ENCODE measurements at regions not wholly inside any gene's neighbourhood (a gene's known extent, or its start where the extent isn't known, plus 50 kb on each side); places are given as distances from the start of the nearest gene placed in this dataset.
"Not testable (repeated sequence)": the region's sequence is repeated elsewhere in the genome, so short reads cannot be mapped to it uniquely, and the experiment has no call there.

DNA sequence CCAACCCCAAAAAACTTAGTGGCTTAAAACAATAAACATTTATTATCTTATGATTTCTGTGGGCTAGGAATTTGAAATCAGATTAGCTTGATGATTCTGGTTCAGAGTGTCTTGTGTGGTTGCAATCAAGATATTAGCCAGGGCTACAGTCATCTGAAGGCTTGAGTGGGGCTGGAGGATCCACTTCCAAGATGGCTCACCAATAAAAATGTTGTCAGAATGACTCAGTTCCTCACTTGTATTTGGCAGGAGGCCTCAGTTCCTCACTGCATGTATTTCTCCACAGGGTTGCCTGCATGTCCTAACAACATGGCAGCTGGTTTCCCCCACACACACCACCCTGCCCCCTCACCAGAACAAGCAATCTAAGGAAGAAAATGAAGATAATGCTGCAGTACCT is 98.2 kb upstream of the NIPBL start:
- DNase-seq (ENCODE audit: low read depth, low spot score) = no peak
- H3K4me3 ChIP-seq (ENCODE audit: low read length) = no peak overlapping the region
- H3K9me3 ChIP-seq (ENCODE audit: control insufficient read depth, insufficient read depth, low read length) = no peaks in the 10 kb centered on the region
- no peaks in the 10 kb centered on the region for H3K4me1 ChIP-seq (ENCODE audit: control insufficient read depth, insufficient read depth, low read length)
- no peaks in the 10 kb centered on the region for H3K27me3 ChIP-seq (ENCODE audit: control insufficient read depth, insufficient read depth, low read length)
- H3K36me3 ChIP-seq (ENCODE audit: control insufficient read depth, insufficient read depth, low read length) = no peaks in the 10 kb centered on the region
- no peak overlapping the region for H3K27ac ChIP-seq (ENCODE audit: low read length)

DNA sequence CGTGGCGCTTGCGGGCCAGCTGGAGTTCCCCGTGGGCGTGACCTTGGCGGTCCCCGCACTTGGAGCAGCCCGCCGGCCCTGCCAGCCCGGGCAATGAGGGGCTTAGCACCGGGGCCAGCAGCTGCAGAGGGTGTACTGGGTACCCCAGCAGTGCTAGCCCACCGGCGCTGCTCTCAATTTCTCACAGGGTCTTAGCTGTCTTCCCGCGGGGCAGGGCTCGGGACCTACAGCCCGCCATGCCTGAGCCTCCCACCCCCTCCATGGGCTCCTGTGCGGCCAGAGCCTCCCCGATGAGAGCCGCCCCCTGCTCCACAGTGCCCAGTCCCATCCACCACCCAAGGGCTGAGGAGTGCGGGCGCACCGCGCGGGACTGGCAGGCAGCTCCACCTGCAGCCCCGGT is 94.0 kb upstream of the NIPBL start:
- WGBS (ENCODE audit: insufficient coverage, insufficient read length) = no CpG with 5 or more reads among the region's 26 CpGs

DNA sequence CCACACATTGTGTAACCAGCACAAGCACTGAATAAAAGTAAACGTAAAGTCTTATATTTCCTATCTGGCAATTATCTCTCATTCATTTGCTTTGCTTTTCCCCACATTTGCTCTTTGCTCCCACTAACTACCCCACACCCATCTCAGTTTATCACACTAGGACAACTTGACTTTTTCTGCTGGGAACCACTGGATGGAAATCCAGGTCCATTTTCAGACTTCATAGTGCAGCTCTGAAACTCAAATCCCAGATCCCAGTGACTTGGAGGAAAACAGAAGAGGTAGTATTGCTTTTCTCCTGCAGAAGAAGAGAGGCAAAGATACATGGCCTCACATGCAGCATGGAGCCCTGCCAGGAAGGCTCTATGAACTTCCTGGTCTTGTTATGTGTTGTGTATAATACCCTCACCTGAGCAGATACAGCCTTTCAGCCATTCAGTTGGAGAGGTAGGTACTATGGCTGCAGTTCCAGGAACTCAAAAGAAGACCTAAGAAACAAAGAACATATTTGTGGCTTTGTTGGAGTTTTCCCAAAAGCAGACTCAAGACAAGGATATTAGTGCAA is 90.0 kb upstream of the NIPBL start:
- no CpG with 5 or more reads among the region's 1 CpG for WGBS (ENCODE audit: insufficient coverage, insufficient read length)
- no peak for DNase-seq (ENCODE audit: low read depth, low spot score)
- H3K27me3 ChIP-seq (ENCODE audit: control insufficient read depth, insufficient read depth, low read length) = no peaks in the 10 kb centered on the region
- no peak overlapping the region for H3K27ac ChIP-seq (ENCODE audit: low read length)
- no peaks in the 10 kb centered on the region for H3K36me3 ChIP-seq (ENCODE audit: control insufficient read depth, insufficient read depth, low read length)
- no peaks in the 10 kb centered on the region for H3K4me1 ChIP-seq (ENCODE audit: control insufficient read depth, insufficient read depth, low read length)
- H3K9me3 ChIP-seq (ENCODE audit: control insufficient read depth, insufficient read depth, low read length) = no peaks in the 10 kb centered on the region
- no peak overlapping the region for H3K4me3 ChIP-seq (ENCODE audit: low read length)

More for the DNA sequence above, 94.0 kb upstream of the NIPBL start:
- H3K27me3 ChIP-seq (ENCODE audit: control insufficient read depth, insufficient read depth, low read length); H3K9me3 ChIP-seq (ENCODE audit: control insufficient read depth, insufficient read depth, low read length); H3K36me3 ChIP-seq (ENCODE audit: control insufficient read depth, insufficient read depth, low read length); H3K4me1 ChIP-seq (ENCODE audit: control insufficient read depth, insufficient read depth, low read length); DNase-seq (ENCODE audit: low read depth, low spot score); H3K4me3 ChIP-seq (ENCODE audit: low read length); H3K27ac ChIP-seq (ENCODE audit: low read length): not testable (repeated sequence)

DNA sequence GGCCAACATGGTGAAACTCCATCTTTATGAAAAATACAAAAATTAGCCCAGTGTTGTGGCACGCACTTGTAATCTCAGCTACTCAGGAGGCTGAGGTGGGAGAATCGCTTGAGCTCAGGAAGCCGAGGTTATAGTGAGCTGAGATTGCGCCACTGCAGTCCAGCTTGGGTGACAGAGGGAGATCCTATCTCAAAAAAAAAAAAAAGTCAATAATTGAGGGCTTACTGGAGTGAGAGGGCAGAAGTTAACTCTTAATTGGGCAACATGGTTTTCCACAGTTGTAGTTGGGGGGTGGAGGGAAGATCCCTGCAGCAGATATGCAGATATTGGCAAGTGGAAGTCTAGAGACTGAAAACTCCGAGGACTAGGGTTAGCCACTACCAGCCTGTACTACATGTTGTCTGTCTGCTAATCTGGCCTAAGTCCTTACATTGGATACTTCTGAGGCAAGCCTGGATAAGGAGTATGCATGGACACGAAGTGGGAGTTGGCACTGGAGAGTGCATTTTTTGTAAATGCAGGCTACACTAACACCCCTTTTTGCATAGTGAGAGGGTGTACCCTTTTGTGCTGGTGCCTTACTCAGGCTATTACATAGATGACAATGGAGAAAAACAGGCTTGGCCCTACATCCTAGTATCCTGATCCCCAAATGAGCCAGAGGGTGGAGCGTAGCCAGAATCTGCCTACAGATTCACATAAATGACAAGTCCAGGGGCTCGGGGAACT is 89.0 kb upstream of the NIPBL start:
- no peak for DNase-seq (ENCODE audit: low read depth, low spot score)
- Histone ChIP-seq H3K27me3 (ENCODE audit: control insufficient read depth, insufficient read depth, low read length) (no peaks in the 10 kb centered on the region), H3K9me3 (ENCODE audit: control insufficient read depth, insufficient read depth, low read length) (no peaks in the 10 kb centered on the region), H3K4me3 (ENCODE audit: low read length) (no peak overlapping the region), H3K36me3 (ENCODE audit: control insufficient read depth, insufficient read depth, low read length) (no peaks in the 10 kb centered on the region), H3K4me1 (ENCODE audit: control insufficient read depth, insufficient read depth, low read length) (no peaks in the 10 kb centered on the region), H3K27ac (ENCODE audit: low read length) (no peak overlapping the region)
- WGBS (ENCODE audit: insufficient coverage, insufficient read length) = no CpG with 5 or more reads among the region's 8 CpGs

DNA sequence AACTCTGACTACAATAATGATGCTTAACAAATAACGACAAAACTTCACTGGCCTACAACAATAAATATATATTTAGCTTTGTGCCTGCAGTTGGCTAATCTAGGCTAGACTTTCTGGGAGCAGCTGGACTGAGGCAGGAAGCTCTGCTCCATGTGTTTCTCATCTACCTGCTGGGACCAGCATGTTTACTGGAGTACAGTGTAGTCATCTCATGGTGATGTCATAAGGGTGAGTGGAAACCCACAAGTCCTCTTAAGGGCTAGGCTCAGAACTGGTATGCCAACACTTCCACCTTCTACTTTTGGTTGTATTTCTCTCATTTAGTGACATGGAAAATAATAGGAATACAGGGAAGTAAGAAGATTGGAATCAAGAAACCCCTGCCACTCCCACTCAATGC is 85.7 kb upstream of the NIPBL start:
- no peak for DNase-seq (ENCODE audit: low read depth, low spot score)
- no CpG with 5 or more reads among the region's 1 CpG for WGBS (ENCODE audit: insufficient coverage, insufficient read length)

DNA sequence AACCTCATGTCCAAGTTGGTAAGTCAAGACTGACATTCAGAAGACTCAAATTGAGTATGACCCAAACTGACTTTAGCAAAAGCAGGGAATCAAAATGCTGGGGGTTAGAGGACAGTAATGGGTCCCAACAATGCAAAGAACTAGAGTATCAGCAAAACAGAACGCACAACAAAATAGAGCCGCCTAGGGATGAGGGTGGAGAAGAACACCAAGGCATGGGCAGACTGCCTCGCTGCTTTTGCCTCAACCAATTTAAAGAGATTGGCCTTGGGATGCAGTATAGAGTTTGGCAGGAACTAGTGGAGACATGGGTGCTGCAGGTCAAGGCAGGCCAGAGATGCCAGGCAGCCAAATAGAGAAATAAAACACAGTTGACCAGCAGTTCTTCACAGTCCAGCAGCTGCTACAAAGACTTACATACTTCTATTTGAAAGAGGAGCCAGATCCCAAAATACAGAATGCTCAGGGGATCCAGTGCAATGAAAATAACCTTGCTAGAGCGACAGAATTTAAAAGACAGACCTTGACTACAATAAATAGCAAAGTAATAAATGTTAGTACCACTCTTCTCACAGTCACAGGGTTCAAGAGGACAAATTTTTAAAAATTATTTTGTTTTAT is 83.9 kb upstream of the NIPBL start:
- no peak overlapping the region for H3K27ac ChIP-seq (ENCODE audit: low read length)
- H3K27me3 ChIP-seq (ENCODE audit: control insufficient read depth, insufficient read depth, low read length) = no peaks in the 10 kb centered on the region
- no peaks in the 10 kb centered on the region for H3K9me3 ChIP-seq (ENCODE audit: control insufficient read depth, insufficient read depth, low read length)
- H3K36me3 ChIP-seq (ENCODE audit: control insufficient read depth, insufficient read depth, low read length) = no peaks in the 10 kb centered on the region
- DNase-seq (ENCODE audit: low read depth, low spot score) = no peak
- no peaks in the 10 kb centered on the region for H3K4me1 ChIP-seq (ENCODE audit: control insufficient read depth, insufficient read depth, low read length)
- no CpG with 5 or more reads among the region's 4 CpGs for WGBS (ENCODE audit: insufficient coverage, insufficient read length)
- no peak overlapping the region for H3K4me3 ChIP-seq (ENCODE audit: low read length)

More for the DNA sequence above, 85.7 kb upstream of the NIPBL start:
- Histone ChIP-seq H3K4me1 (ENCODE audit: control insufficient read depth, insufficient read depth, low read length) (no peaks in the 10 kb centered on the region), H3K36me3 (ENCODE audit: control insufficient read depth, insufficient read depth, low read length) (no peaks in the 10 kb centered on the region), H3K9me3 (ENCODE audit: control insufficient read depth, insufficient read depth, low read length) (no peaks in the 10 kb centered on the region), H3K27me3 (ENCODE audit: control insufficient read depth, insufficient read depth, low read length) (no peaks in the 10 kb centered on the region), H3K27ac (ENCODE audit: low read length) (no peak overlapping the region), H3K4me3 (ENCODE audit: low read length) (no peak overlapping the region)

DNA sequence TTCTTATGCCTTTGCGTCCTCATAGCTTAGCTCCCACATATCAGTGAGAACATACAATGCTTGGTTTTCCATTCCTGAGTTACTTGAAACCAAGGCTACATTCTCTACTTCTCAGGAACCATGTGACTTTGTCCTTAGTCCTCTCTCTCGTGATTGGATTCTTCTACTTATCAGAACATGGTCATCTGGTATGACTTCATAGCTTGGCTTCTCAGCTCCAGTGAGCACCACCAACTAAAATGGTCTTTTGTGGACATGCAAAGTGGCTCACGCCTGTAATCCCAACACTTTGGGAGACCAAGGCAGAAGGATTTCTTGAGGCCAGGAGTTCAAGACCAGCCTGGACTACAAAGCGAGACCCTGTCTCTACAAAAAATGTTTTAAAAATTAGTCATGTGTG is 81.2 kb upstream of the NIPBL start:
- no peak for DNase-seq (ENCODE audit: low read depth, low spot score)
- no CpG with 5 or more reads among the region's 4 CpGs for WGBS (ENCODE audit: insufficient coverage, insufficient read length)
- Histone ChIP-seq H3K36me3 (ENCODE audit: control insufficient read depth, insufficient read depth, low read length) (no peaks in the 10 kb centered on the region), H3K9me3 (ENCODE audit: control insufficient read depth, insufficient read depth, low read length) (no peaks in the 10 kb centered on the region), H3K4me3 (ENCODE audit: low read length) (no peak overlapping the region), H3K4me1 (ENCODE audit: control insufficient read depth, insufficient read depth, low read length) (no peaks in the 10 kb centered on the region), H3K27ac (ENCODE audit: low read length) (no peak overlapping the region), H3K27me3 (ENCODE audit: control insufficient read depth, insufficient read depth, low read length) (no peaks in the 10 kb centered on the region)

DNA sequence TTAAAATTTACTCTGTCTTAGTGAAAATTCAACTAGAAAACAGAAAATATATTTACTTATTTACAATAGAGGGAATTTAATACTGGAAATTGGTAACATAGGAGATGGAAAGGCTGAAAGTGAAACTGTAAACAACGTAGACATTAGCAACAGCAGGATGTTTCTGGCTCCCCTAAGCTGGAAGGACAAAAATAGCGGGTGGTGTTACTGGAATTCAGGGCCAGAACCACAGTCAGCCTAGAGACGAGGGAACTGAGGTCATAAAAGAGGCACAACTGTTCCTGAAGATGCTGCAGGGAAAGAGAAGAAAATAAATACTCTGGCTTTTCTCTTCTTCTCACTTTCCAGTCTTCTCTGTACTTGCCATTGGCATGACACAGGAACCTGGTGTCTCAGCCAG is 80.4 kb upstream of the NIPBL start:
- no peak overlapping the region for H3K27ac ChIP-seq (ENCODE audit: low read length)
- H3K4me3 ChIP-seq (ENCODE audit: low read length) = no peak overlapping the region
- no peak for DNase-seq (ENCODE audit: low read depth, low spot score)

DNA sequence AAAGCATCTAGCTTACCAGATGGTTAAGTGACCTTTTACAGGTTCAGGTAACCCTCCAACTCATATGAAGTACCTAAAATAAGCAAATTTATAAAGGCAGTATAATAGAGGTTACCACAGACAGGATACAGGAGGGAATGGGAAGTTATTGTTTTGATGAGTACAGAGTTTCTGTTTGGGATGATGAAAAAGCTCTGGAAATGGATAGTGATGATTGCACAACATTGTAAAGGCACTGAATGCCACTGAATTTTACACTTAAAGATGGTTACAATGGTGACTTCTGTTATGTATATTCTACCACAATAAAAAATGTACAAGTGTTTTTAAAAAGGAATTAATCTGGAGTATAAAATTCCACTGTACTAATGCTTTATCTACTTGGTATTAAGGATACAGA is 75.0 kb upstream of the NIPBL start:
- no peaks in the 10 kb centered on the region for H3K4me1 ChIP-seq (ENCODE audit: control insufficient read depth, insufficient read depth, low read length)
- no peak for DNase-seq (ENCODE audit: low read depth, low spot score)
- H3K27me3 ChIP-seq (ENCODE audit: control insufficient read depth, insufficient read depth, low read length) = no peaks in the 10 kb centered on the region
- H3K9me3 ChIP-seq (ENCODE audit: control insufficient read depth, insufficient read depth, low read length) = no peaks in the 10 kb centered on the region
- no peak overlapping the region for H3K27ac ChIP-seq (ENCODE audit: low read length)
- H3K36me3 ChIP-seq (ENCODE audit: control insufficient read depth, insufficient read depth, low read length) = no peaks in the 10 kb centered on the region
- no peak overlapping the region for H3K4me3 ChIP-seq (ENCODE audit: low read length)

More for the DNA sequence above, 80.4 kb upstream of the NIPBL start:
- WGBS (ENCODE audit: insufficient coverage, insufficient read length) = no CpG with 5 or more reads among the region's 3 CpGs
- H3K36me3 ChIP-seq (ENCODE audit: control insufficient read depth, insufficient read depth, low read length) = no peaks in the 10 kb centered on the region
- H3K4me1 ChIP-seq (ENCODE audit: control insufficient read depth, insufficient read depth, low read length) = no peaks in the 10 kb centered on the region
- H3K9me3 ChIP-seq (ENCODE audit: control insufficient read depth, insufficient read depth, low read length) = no peaks in the 10 kb centered on the region
- H3K27me3 ChIP-seq (ENCODE audit: control insufficient read depth, insufficient read depth, low read length) = no peaks in the 10 kb centered on the region

DNA sequence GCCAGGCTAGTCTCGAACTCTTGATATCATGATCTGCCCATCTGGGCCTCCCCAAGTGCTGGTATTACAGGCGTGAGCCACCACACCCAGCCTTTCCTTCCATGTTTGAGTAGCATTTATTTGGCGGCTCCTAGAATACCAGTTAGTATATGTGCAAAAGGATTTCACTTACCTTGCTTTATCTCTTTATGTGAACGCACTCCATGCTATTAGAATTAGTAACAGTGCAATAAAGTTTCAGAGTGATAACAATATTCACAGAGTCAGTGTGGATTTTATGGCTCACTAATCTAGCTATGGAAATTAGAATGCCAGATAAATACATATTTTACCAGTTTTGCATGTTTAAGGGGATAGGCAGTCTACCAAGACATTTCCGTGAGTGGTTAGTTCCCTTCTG is 74.4 kb upstream of the NIPBL start:
- H3K4me1 ChIP-seq (ENCODE audit: control insufficient read depth, insufficient read depth, low read length) = no peaks in the 10 kb centered on the region
- no peaks in the 10 kb centered on the region for H3K36me3 ChIP-seq (ENCODE audit: control insufficient read depth, insufficient read depth, low read length)
- DNase-seq (ENCODE audit: low read depth, low spot score) = no peak
- no peak overlapping the region for H3K4me3 ChIP-seq (ENCODE audit: low read length)
- H3K27me3 ChIP-seq (ENCODE audit: control insufficient read depth, insufficient read depth, low read length) = no peaks in the 10 kb centered on the region
- H3K9me3 ChIP-seq (ENCODE audit: control insufficient read depth, insufficient read depth, low read length) = no peaks in the 10 kb centered on the region
- no peak overlapping the region for H3K27ac ChIP-seq (ENCODE audit: low read length)
- no CpG with 5 or more reads among the region's 5 CpGs for whole genome bisulfite sequencing (ENCODE audit: insufficient coverage, insufficient read length)

DNA sequence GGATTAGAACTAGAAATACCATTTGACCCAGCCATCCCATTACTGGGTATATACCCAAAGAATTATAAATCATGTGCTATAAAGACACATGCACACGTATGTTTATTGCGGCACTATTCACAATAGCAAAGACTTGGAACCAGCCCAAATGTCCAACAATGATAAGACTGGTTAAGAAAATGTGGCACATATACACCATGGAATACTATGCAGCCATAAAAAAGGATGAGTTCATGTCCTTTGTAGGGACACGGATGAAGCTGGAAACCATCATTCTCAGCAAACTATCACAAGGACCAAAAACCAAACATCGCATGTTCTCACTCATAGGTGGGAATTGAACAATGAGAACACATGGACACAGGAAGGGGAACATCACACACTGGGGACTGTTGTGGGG is 63.3 kb upstream of the NIPBL start:
- not testable (repeated sequence) for DNase-seq (ENCODE audit: low read depth, low spot score); H3K36me3 ChIP-seq (ENCODE audit: control insufficient read depth, insufficient read depth, low read length); H3K4me1 ChIP-seq (ENCODE audit: control insufficient read depth, insufficient read depth, low read length); H3K27ac ChIP-seq (ENCODE audit: low read length); H3K9me3 ChIP-seq (ENCODE audit: control insufficient read depth, insufficient read depth, low read length); H3K4me3 ChIP-seq (ENCODE audit: low read length); H3K27me3 ChIP-seq (ENCODE audit: control insufficient read depth, insufficient read depth, low read length)
- no CpG with 5 or more reads among the region's 4 CpGs for WGBS (ENCODE audit: insufficient coverage, insufficient read length)

All from iPS DF 6.9 (cell line).